WTC11 (cell line): ENCODE measurements at regions not wholly inside any gene's neighbourhood (a gene's known extent, or its start where the extent isn't known, plus 50 kb on each side); places are given as distances from the start of the nearest gene placed in this dataset.

Source experiments
- ATAC-seq: fragments of 200-7000 bp; cut with Tn5 transposase; 2 replicates; pipeline ENCODE4 v1.10.0; 2021; ENCODE audit warnings: mild to moderate bottlenecking, moderate library complexity
- CTCF ChIA-PET: fragments of 300-600 bp; sonication (Branson Sonifier 250); formaldehyde crosslinking; loops from one replicate; lab custom pipeline; 2021; ENCODE audit warnings: antibody characterized with exemption; lab: Charles Lee
- POLR2A ChIA-PET: fragments of 350-600 bp; sonication (Branson Sonifier 250); formaldehyde crosslinking; loops from one replicate; lab custom pipeline; 2021; ENCODE audit warnings: antibody characterized with exemption; lab: Charles Lee
- DNase-seq: peaks from one replicate; pipeline ENCODE4 v3.0.0; 2021; ENCODE audit warnings: low spot score
- H3K27ac Mint-ChIP-seq: 2 replicates; pipeline ENCODE4 v1.8.0; 2021; ENCODE audit warnings: mixed read lengths
- H3K27me3 Mint-ChIP-seq: 2 replicates; pipeline ENCODE4 v1.8.0; 2021; ENCODE audit warnings: low read depth, mild to moderate bottlenecking, moderate library complexity, mixed read lengths
- H3K36me3 Mint-ChIP-seq: 2 replicates; pipeline ENCODE4 v1.8.0; 2021; ENCODE audit warnings: mixed read lengths
- H3K4me1 Mint-ChIP-seq: 2 replicates; pipeline ENCODE4 v1.8.0; 2022; ENCODE audit warnings: mixed read lengths
- H3K4me3 Mint-ChIP-seq: 2 replicates; pipeline ENCODE4 v1.8.0; 2021; ENCODE audit warnings: mild to moderate bottlenecking, moderate library complexity, mixed read lengths
- H3K9me3 Mint-ChIP-seq: 2 replicates; pipeline ENCODE4 v1.8.0; 2021; ENCODE audit warnings: mixed read lengths
- AFF4 ChIP-seq: sonication (generic); formaldehyde crosslinking; IDR thresholded peaks from 2 replicates; pipeline ENCODE4 v1.8.1; 2023; ENCODE audit warnings: mild to moderate bottlenecking, missing genetic modification reagents, borderline replicate concordance
- AR ChIP-seq: fragments of 250-450 bp; sonication (Bioruptor Pico); IDR thresholded peaks from 2 replicates; pipeline ENCODE4 v1.9.0; 2021; ENCODE audit warnings: mild to moderate bottlenecking
- CTCF ChIP-seq: fragments of 200-600 bp; IDR thresholded peaks from 2 replicates; pipeline ENCODE4 v1.8.0; 2022; ENCODE audit warnings: antibody characterized with exemption
- GRHL2 ChIP-seq: fragments of 250-450 bp; sonication (Bioruptor Pico); IDR thresholded peaks from 2 replicates; pipeline ENCODE4 v1.8.0; 2022; ENCODE audit warnings: mild to moderate bottlenecking, moderate library complexity; ENCODE audit not compliant: insufficient replicate concordance, severe bottlenecking
- KAT7 ChIP-seq: sonication (generic); formaldehyde crosslinking; IDR thresholded peaks from 2 replicates; pipeline ENCODE4 v1.8.1; 2023; ENCODE audit warnings: missing genetic modification reagents, mild to moderate bottlenecking, borderline replicate concordance
- NFATC4 ChIP-seq: fragments of 250-450 bp; sonication (Bioruptor Pico); IDR thresholded peaks from 2 replicates; pipeline ENCODE4 v1.9.0; 2021; ENCODE audit warnings: mild to moderate bottlenecking
- NR3C1 ChIP-seq: sonication (generic); formaldehyde crosslinking; conservative IDR thresholded peaks from 2 replicates; pipeline ENCODE4 v1.8.1; 2023; ENCODE audit warnings: low read depth, mild to moderate bottlenecking, missing genetic modification reagents
- SOX15 ChIP-seq: fragments of 250-450 bp; sonication (Bioruptor Pico); IDR thresholded peaks from 2 replicates; pipeline ENCODE4 v1.9.0; 2021; ENCODE audit warnings: mild to moderate bottlenecking
- TCF7 ChIP-seq: sonication (generic); formaldehyde crosslinking; IDR thresholded peaks from 2 replicates; pipeline ENCODE4 v1.8.0; 2022; ENCODE audit warnings: mild to moderate bottlenecking, low read depth, missing genetic modification reagents, moderate library complexity
- TEAD4 ChIP-seq: sonication (generic); formaldehyde crosslinking; IDR thresholded peaks from 2 replicates; pipeline ENCODE4 v1.8.0; 2022; ENCODE audit warnings: mild to moderate bottlenecking, missing genetic modification reagents
- ZNF121 ChIP-seq: sonication (generic); formaldehyde crosslinking; IDR thresholded peaks from 2 replicates; pipeline ENCODE4 v1.8.0; 2023; ENCODE audit warnings: missing genetic modification reagents
- ZNF232 ChIP-seq: sonication (generic); formaldehyde crosslinking; IDR thresholded peaks from 2 replicates; pipeline ENCODE4 v1.8.0; 2022; ENCODE audit warnings: mild to moderate bottlenecking, missing genetic modification reagents
- ZNF512 ChIP-seq: sonication (generic); formaldehyde crosslinking; IDR thresholded peaks from 2 replicates; pipeline ENCODE4 v1.8.1; 2022; ENCODE audit warnings: missing genetic modification reagents, borderline replicate concordance

- ChIA-PET CTCF (no interaction called here), POLR2A (no interaction called here)
- Mint-ChIP-seq H3K27me3 (no peaks in the 10 kb centered on the region), H3K27ac (no peak overlapping the region), H3K36me3 (0 out of 2 replicates have a peak, but pooled peaks cover 3% of the 10 kb centered on the region), H3K4me3 (no peak overlapping the region), H3K4me1 (peaks cover 8% of the 10 kb centered on the region), H3K9me3 (peaks cover 10% of the 10 kb centered on the region)
- ATAC-seq (no peak), DNase-seq (no peak)
- TF ChIP-seq ZNF512 (CRISPR knock-in tag) (no peak), SOX15 (CRISPR knock-in tag) (no peak), KAT7 (no peak), ZNF121 (CRISPR knock-in tag) (no peak), NR3C1 (no peak), ZNF232 (CRISPR knock-in tag) (no peak), NFATC4 (CRISPR knock-in tag) (no peak), AFF4 (CRISPR knock-in tag) (no peak)
Observed at GRCh38 chr6:62367601-62368000, 81.6 kb upstream of the KHDRBS2 start.

GRCh38 chr6:62362097-62362496, 76.1 kb upstream of the KHDRBS2 start:
- ChIA-PET POLR2A (no interaction called here), CTCF (no interaction called here)
- H3K27ac Mint-ChIP-seq: no peak overlapping the region
- DNase-seq: no peak
- no peak for TF ChIP-seq ZNF121 (CRISPR knock-in tag)
- no peak for TF ChIP-seq CTCF
- TF ChIP-seq AFF4 (CRISPR knock-in tag): no peak
- TF ChIP-seq GRHL2: no peak
- no peak for TF ChIP-seq TEAD4
- TF ChIP-seq TCF7: no peak
- TF ChIP-seq AR (CRISPR knock-in tag): no peak
- peaks cover 4% of the 10 kb centered on the region for H3K9me3 Mint-ChIP-seq
- no peaks in the 10 kb centered on the region for H3K27me3 Mint-ChIP-seq
- no peak overlapping the region for H3K4me3 Mint-ChIP-seq
- ATAC-seq: no peak
- H3K36me3 Mint-ChIP-seq: no peaks in the 10 kb centered on the region
- no peaks in the 10 kb centered on the region for H3K4me1 Mint-ChIP-seq
